NCI-H146 treated with DMSO at 0.1 percent for 48 hours (cell line): ENCODE measurements at regions not wholly inside any gene's neighbourhood (a gene's known extent, or its start where the extent isn't known, plus 50 kb on each side); places are given as distances from the start of the nearest gene placed in this dataset.
"Not testable (repeated sequence)": the region's sequence is repeated elsewhere in the genome, so short reads cannot be mapped to it uniquely, and the experiment has no call there.

Experiments
- DNase-seq: peaks from one replicate; lab custom pipeline; 2025; ENCODE audit not compliant: unreplicated experiment; lab: John Stamatoyannopoulos, UW

- not testable (repeated sequence) for DNase-seq
Observed at GRCh38 chr2:83976628-83977027, 482.5 kb downstream of the SUCLG1 start.

GRCh38 chr2:83972128-83972527 is 487.0 kb downstream of the SUCLG1 start:
- no peak for DNase-seq

- DNase-seq, result no peak
Observed at GRCh38 chr2:83971547-83971946, 487.5 kb downstream of the SUCLG1 start.

- no peak for DNase-seq
Observed at GRCh38 chr2:83970217-83970929, 488.7 kb downstream of the SUCLG1 start.

- DNase-seq, result no peak
Observed at GRCh38 chr2:83969085-83969484, 490.0 kb downstream of the SUCLG1 start.

GRCh38 chr2:83967854-83968253 is 491.2 kb downstream of the SUCLG1 start:
- no peak for DNase-seq

GRCh38 chr2:83966946-83967345 is 492.1 kb downstream of the SUCLG1 start:
- DNase-seq, result not testable (repeated sequence)

- no peak for DNase-seq
Observed at GRCh38 chr2:83961512-83961911, 497.6 kb downstream of the SUCLG1 start.

GRCh38 chr2:83960371-83960770 is 498.7 kb downstream of the SUCLG1 start:
- no peak for DNase-seq

GRCh38 chr2:83959266-83959665 is 499.8 kb downstream of the SUCLG1 start:
- DNase-seq, result no peak

GRCh38 chr2:83956991-83957390 is 502.1 kb downstream of the SUCLG1 start:
- no peak for DNase-seq

GRCh38 chr2:83953697-83954096 is 505.4 kb downstream of the SUCLG1 start:
- no peak for DNase-seq

GRCh38 chr2:83951378-83951947 is 507.6 kb downstream of the SUCLG1 start:
- no peak for DNase-seq

GRCh38 chr2:83949361-83949760 is 509.7 kb downstream of the SUCLG1 start:
- DNase-seq, result no peak

- no peak for DNase-seq
Observed at GRCh38 chr2:83944191-83944590, 514.9 kb downstream of the SUCLG1 start.

- DNase-seq, result no peak
Observed at GRCh38 chr2:83943265-83943664, 515.8 kb downstream of the SUCLG1 start.

GRCh38 chr2:83941886-83942285 is 517.2 kb downstream of the SUCLG1 start:
- no peak for DNase-seq

GRCh38 chr2:83933749-83934148 is 525.3 kb downstream of the SUCLG1 start:
- DNase-seq, result no peak

GRCh38 chr2:83923531-83923930 is 535.5 kb downstream of the SUCLG1 start:
- DNase-seq, result no peak

- no peak for DNase-seq
Observed at GRCh38 chr2:83916559-83916958, 542.5 kb downstream of the SUCLG1 start.

- DNase-seq, result no peak
Observed at GRCh38 chr2:83915381-83915780, 543.7 kb downstream of the SUCLG1 start.

GRCh38 chr2:83908750-83909149 is 550.3 kb downstream of the SUCLG1 start:
- no peak for DNase-seq

GRCh38 chr2:83901317-83901716 is 557.8 kb downstream of the SUCLG1 start:
- no peak for DNase-seq
